HG03439 (cell line): ENCODE measurements at regions not wholly inside any gene's neighbourhood (a gene's known extent, or its start where the extent isn't known, plus 50 kb on each side); places are given as distances from the start of the nearest gene placed in this dataset.
"Not testable (repeated sequence)": the region's sequence is repeated elsewhere in the genome, so short reads cannot be mapped to it uniquely, and the experiment has no call there.

ENCODE experiments used
- ATAC-seq: cut with Tn5 transposase; IDR thresholded peaks from one replicate; pipeline ENCODE4 v1.9.1; 2021; ENCODE audit warnings: mild to moderate bottlenecking, moderate library complexity; ENCODE audit not compliant: unreplicated experiment

DNA sequence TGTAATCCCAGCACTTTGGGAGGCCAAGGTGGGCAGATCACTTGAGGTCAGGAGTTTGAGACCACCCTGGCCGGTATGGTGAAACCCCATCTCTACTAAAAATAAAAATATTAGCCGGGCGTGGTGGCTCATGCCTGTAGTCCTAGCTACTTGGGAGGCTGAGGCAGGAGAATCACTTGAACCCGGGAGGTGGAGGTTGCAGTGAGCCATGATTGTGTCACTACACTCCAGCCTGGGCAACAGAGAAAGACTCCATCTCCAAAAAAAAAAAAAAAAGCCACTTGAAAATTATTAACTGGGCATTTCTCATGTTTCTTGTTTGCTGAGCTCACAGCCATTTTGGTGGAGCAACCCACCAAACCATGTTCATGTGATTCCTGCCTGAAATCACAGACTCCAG is 131.1 kb upstream of the LPP start:
- not testable (repeated sequence) for ATAC-seq

DNA sequence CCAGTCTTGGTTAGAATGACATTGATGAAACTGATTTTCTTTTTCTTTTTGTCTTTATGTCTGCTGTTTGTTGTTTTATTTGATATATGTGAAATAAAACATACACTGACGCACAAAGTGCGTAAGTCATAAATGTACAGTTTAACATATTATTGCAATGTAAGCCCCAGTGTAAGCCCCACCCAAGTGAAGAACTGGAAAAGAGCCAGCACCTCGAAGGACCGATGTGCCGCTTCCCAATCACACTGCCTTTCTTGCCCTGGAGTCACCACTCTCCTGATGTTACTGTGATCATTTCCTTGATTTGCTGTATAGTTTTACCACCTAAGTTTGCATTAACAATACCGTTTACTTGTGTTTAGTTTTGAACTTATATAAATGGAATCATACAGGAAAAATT is 128.4 kb upstream of the LPP start:
- ATAC-seq: no peak

DNA sequence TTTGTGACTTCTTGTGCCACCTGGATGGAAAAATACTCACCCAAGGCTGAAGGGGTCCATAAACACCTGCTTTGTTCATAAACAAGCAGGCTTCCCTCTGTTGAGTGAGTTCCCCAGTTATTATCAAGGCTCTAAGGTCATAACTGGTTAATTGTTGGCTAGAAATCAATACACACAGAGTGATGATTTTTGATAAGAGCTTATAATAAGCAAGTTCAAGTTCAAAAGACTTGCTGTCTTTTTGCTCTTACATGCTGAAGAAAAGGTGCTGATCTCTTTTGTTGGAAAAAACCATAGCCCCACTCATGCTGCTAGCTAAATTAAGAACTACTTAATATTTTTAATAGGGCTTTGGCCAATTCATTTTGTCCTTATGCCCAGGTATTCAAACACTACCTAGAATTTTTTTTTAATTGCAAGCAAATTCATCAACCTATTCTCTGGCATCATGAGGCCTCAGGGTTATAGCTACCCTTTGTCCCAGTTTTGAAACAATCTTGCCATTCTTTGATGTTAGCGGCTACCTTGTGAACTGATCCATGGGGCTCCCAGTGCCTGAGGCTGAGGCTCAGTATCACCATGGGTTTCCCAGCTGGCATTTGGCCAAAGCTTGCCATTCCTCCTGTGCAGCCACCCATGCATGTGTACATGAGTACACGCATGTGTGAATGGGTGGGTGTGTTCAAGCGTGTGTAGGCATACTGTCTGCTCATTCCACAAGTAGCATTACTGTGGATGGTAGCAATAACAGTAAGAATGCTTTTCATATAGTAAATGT is 127.6 kb upstream of the LPP start:
- ATAC-seq: no peak

DNA sequence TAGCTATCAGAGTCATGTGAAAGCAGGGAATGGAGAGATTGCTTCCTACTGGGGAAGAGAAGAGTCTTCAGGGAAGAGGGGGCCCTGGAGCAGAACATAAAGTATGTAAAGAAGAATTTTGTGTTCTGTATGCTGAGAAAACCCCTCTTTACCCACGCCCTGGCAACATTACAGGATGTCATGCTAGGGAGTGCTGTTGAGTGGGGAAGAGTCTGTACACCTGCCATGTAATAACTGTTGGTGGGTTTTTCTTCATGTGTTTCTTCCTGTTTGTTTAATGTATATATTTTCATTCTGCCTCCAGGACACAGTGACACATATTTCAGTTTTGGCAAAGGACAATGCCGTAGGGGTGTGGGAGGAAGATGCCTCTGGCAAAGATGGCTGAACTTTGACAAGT is 122.8 kb upstream of the LPP start:
- no peak for ATAC-seq

DNA sequence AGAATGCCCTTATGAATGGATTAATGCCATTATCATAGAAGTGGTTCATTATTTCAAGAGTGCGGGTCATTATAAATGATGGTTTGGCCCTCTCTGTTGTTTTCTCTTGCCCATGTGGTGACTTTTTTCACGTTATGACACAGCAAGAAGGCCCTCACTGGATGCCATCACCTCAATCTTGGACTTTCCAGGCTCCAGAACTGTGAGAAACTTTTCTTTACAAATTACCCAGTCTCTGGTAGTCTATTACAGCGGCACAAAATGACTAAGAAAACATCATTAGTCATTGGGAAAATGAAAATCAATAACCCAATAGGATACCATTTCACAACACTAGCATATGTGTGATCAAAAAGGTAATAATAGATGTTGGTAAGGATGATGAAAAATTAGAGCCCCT is 119.0 kb upstream of the LPP start:
- no peak for ATAC-seq

DNA sequence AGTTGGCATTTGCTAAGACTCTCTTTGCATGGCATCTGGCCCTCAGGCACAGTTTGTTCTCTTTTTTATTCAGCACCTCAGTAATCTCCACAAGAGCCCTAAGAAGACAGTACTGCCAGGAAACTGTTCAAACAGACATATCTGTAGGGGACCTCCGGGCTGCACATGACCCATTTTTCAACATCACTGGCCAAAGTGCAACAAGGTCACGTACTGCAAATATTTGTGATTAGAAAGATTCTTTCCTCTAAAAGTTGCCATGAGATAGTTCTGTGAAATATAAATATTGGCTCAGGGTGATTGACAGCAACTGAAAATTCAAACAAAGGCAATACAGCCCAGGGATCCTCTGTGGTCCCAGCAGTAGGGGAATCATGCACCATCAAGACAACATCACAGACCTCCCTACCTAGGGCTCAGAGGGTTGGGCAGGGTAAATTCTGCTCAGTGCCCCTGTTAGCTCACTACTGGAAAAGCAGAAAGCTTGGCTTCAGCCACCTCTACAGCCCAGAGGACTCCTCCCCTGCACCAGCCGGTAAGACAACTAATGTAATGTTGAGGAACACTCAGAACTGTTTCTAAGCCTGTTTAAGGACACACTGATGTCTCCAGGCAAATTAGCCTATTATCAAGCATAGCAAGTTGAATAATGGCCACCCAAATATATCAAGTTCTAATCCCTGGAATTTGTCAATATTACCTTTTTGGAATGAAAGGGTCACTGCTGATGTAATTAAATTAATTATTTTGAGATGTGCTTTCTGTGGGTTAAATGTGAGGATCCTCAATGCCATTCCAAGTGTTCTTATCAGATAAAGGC is 117.4 kb upstream of the LPP start:
- ATAC-seq: no peak

DNA sequence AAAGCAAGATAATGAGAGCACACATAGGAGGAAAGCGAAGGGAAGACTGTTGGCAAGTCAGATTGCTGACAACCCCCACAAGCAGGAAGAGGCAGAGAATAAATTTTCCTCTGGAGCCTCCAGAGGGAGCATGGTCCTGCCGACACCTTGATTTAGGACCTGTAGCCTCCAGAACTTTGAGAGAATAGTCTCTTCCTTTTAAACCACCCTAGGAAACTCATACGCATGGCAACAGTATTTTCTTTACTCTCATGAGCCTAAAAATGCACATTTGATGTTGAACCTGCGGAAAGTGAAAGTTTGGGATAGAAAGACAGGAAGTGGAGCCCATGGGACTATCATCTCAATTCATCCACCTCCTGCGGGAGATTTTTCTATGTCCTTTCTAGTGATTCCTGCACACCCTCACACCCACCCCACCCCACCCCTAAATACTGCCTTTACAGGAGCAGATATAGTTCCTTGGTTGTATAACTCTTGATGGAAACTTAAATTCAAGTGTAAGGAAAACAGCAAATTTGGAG is 116.7 kb upstream of the LPP start:
- no peak for ATAC-seq

DNA sequence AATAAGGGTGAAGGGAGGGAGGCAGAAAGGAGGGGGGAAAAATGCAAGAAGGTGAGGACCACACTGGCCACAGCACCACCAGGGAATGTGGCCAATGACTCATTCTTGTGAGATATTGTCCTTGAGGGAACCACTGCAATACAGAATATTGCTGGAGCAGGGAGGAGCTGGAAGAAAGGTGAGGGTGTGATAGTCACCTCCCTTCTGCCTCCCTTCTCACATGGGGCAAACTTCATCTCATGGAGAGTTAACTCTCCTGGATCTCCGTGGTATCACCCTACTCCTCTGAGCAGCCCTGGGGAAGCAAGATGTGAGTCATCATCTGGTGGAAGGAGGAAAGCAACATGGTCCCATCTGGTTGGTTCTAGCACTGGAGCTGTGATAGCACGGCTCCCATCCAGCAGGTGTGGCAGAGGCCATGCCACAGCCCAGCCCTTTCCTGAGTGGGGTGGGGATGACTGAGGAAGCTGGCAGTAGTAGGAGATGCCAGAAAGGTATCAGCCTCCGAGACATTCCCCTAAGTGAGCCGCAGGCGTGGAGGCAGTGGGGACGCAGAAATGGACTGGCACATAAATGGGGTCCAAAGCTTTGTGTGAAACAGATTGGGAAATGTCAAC is 115.9 kb upstream of the LPP start:
- ATAC-seq: no peak

DNA sequence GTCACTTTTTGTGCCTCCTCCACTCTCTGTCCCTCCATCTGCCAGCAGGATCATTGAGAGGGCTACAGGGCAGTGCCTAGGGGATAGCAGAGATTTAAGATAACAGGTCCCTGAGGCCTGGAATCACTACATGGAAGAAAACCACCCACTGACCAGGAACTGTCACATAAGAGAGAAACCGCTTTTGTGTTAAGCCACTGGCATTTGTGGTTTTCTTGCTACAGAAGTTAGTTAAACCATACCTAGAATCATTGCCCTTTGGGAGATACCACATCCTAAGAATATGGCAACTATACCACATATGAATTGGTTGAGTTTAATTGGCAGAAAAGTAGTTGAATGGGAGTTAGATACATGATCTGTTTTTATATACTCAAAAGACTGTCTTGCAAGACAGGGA is 112.8 kb upstream of the LPP start:
- ATAC-seq: no peak

DNA sequence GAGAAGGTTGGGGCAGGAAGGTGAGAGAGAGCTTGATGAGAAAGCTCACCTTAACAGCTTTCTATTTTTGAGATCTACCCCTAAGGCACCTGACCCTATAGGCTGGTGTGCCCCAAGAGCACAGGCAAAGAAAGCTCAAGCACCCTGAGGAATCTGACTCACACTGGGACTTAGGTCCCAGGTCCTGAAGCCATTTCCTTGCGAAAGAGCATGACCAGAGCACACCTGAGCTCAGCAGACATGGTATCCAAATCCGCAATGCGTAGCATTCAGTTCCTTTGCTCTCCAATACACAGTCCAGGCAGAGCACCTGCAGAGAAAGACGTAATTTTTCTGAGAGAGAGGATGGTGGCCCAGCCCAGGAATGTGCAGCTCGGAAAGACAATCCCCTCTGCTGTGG is 112.1 kb upstream of the LPP start:
- ATAC-seq: no peak

DNA sequence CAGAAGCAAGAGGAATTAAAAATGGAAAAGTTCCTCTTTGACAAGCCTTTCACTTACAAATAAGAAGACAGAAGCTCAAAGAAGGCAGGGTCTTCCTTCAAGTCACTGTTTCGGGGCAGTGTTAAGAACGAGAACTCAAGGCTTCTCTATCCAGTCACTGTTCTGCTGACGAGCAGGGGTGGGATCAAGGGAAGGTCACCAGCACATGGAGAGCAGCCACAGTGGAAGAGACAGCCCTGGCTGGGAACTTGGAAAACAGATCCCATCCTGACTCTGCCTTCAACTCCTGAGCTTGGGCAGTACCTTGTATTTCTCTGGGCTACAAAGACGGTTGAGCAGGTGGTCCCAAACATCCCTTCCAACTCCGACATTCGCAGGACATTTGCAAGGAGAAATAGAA is 111.5 kb upstream of the LPP start:
- ATAC-seq: no peak

DNA sequence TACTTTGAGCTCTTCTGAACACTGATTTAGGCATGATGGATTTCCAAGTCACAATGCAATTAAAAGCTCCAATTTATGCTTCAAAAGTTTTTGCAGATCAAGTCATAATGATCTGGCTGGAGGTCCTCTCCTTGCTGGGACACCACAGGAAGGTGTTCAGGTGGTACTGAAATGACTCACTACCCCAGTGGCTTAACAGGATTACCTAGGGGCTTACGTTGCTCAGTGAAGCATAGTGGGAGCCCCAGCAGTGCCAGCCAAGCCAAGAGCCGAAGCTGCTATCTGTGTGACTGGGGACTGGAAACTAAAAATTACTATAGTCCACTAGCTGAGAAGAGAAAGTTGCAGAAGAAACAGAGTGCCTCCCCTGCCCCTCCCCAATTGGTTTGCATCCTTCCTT is 110.1 kb upstream of the LPP start:
- no peak for ATAC-seq

DNA sequence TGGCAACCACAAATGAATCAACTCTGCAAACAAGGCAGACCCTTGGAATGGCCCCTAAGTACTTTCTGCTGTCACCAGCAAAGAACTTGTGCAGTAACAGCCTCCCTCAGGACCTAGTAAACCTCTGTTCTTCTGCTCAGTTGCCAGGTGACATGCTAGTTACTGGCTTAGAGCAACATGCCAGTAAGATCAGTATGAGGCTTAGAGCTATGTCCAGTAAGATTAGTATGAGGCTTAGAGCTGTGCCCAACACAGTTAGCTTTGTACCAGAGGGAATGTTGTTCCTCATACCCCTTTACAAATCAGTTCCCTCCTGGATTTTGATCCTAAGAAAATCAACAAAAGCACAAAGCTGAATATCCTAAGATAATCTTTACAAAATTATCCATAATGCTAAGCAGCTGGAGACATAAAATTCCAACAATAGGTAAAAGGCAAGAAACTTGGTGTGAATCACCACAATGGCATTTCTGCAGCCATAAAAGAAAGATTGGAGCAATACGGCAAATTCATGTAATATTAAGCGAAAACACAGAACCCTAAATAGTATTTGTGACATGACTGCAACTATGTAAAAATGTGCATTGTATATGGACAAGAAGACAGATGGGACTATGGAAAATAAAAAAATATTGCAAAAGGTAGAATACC is 107.3 kb upstream of the LPP start:
- ATAC-seq: no peak

DNA sequence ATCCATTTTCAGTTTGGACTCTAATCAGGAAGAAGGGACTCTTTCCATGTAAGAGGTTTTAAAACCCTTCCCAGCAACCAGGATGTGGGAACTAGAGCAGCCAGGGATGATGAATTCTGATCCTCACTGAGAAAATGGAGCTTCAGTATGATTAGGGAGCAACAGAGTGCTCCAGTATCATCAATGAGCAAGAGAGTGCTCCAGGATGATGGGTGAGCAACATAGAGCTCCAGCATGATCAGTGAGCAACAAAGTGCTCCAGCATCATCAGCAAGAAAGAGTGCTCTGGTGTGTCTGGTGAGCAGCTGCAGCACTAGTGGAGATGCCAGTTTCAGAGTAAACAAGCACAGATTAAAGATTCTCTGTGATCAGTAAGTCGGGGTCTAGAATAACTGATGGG is 106.4 kb upstream of the LPP start:
- no peak for ATAC-seq

DNA sequence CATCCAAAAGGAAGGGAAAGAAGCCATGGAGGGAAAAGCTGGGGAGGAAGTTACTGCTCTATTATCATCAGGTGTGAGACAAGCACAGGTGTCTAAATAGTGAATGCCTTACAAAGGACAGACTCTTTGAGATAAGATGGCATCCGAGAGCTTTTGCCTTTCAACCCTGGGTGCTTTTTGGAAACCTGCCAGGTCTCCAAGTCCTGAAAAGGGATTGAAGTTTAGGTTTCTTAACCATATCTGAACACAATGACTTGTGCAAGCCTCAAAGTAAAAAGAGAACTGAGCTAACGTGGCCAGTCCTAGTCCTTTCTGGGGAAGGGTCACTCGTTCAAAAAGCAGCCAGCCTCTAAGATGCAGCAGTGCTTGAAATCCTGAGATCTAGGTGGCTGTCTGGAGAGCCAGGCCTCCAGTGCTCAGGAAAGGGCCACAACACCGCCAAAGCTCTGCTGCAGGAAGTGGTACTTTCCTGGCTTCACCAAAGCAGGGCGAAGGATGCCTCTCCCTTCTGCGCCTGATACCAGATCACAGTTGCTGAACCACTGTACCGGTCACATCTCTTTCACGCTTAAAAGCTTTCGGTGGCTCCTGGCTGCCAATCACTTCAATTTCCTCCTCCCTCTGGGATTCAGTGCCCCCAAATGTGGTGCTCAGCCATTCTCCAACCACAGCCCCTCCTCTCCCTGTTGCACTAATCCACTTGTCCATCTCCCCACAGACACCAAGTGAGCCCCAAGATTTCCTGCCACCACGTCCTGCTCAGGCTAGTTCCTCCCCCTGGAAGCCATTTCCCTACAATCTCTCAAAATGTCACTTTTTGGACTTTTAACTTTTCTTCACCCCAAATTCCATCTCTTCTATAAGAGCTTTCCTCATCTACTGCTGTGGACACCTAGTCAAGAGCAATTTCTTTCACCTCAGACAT is 104.1 kb upstream of the LPP start:
- ATAC-seq: no peak

DNA sequence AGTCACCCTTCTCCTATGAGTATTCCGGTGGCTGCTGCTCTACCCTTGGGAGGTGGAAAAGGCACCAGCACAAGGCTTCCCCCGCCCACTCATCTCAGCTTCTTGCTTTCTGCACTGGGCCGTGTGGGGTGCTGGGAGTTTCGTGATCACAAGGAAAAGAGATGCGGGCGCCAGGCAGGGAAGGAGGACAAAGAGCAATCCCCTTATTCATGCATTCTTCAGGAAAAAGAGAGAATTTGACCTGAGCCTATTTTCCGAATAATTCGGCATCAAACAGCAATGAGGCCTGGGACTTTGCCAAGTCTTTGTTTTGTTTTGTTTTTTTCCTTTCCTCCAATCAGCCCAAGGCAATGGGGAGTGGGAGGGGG is 102.2 kb upstream of the LPP start:
- ATAC-seq: no peak

DNA sequence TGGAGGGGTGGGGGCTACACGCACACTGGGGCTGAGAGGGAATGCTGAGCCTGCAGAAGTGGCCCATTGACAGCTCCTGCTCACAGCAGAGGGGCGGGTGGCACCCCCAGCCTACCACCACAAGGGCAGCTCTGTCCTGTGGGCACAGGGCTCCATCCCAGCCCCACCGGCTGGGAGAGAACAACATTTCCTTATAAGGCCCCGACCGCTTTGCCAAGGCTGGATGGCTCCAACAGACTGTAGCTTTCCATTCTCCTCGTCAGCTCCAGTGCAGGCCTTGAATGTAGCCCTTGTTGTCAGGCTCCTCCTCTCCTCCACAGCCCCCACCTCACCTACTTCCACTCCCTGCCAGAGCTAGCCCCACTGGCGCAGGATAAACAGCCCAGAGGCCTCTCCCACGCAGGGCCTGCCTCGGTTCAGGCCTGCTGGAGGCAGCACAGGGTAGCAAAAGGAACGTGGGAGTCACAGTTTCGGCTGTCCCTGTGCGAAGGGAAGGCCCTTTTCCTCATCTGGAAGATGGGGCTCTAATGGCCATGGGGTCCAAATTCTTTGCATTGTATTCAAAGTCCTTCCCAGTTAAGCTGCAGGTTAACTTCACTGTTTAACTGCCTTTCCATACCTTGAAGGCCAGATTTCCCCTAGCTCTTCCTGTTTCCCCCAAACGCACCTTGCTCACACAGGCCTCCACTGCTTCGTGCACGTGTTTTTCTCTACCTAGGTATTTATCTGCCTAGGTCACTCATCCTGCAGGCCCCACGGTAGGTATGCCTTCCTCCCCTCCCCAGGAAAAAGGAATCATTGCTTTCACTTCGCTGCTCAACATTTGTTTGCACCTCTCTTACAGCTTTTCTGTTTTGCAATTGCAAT is 101.6 kb upstream of the LPP start:
- ATAC-seq: no peak

DNA sequence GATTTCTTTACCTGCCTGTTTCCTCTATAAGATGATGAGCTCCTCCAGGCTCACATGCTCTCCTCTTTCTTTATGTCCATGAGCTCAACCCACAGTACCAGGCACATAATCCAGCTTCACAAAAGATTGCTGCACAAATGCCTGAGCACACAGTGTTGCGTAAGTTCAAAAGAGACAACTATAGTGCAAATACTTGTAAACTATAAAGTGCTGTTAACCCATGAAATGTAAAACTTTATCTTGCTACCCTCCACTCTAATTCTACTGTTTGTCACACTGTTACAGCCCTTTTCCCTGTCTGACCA is 101.0 kb upstream of the LPP start:
- no peak for ATAC-seq

DNA sequence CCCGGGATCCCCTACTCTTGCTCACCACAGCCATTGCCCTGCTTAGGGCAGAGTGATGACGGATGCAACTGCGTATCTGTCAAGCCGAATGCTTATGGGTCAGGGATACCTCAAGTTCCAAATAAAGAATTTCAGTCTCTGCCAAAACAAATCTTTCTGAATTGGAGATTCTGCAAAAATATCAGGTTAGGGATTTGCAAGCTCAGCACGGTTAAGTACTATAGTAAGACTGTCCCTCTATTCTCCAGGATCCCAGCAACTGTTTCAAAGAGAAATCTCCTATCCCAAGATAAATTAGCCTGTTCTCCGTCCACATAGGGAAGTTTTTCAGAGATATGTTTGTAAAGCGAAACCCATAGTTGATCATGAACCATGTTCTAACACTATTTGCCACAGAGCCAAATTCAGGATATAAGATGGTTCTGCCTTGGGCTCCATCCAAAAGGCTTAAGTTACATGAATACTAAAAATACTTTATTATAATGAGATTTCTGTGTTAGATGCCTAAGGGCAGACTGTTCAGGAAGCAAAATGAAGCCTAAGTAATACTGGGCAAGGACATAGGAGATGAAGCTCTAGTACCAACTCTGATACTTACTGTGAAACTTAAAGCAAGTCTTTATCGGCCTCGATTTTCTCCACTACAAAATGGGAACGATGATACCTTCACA is 100.1 kb upstream of the LPP start:
- ATAC-seq: no peak
